Ectodermal cell (in vitro differentiated cells): ENCODE measurements at regions not wholly inside any gene's neighbourhood (a gene's known extent, or its start where the extent isn't known, plus 50 kb on each side); places are given as distances from the start of the nearest gene placed in this dataset.
A peak's percentile ranks its signal among the peaks of the same experiment; 100 is the strongest.
"Not testable (repeated sequence)": the region's sequence is repeated elsewhere in the genome, so short reads cannot be mapped to it uniquely, and the experiment has no call there.

Experiments
- H3K27ac ChIP-seq: 2 replicates; pipeline ENCODE4 v1.7.0; 2013; ENCODE audit warnings: mild to moderate bottlenecking, low read depth, low read length; ENCODE audit not compliant: insufficient read depth, poor library complexity, severe bottlenecking
- H3K27me3 ChIP-seq: 2 replicates; pipeline ENCODE4 v1.7.0; 2013; ENCODE audit warnings: mild to moderate bottlenecking, low read length; ENCODE audit not compliant: insufficient read depth, control insufficient read depth, poor library complexity, severe bottlenecking
- H3K36me3 ChIP-seq: one replicate; pipeline ENCODE4 v1.7.0; 2013; ENCODE audit warnings: low read length; ENCODE audit not compliant: control insufficient read depth, insufficient read depth
- H3K4me1 ChIP-seq: one replicate; pipeline ENCODE4 v1.7.0; 2013; ENCODE audit warnings: low read length; ENCODE audit not compliant: control insufficient read depth, insufficient read depth
- H3K4me3 ChIP-seq: 2 replicates; pipeline ENCODE4 v1.7.0; 2013; ENCODE audit warnings: low read depth, low read length, control low read depth; ENCODE audit not compliant: insufficient read depth
- H3K9me3 ChIP-seq: 2 replicates; pipeline ENCODE4 v1.7.0; 2013; ENCODE audit warnings: mild to moderate bottlenecking, low read length, moderate library complexity; ENCODE audit not compliant: control insufficient read depth
- WGBS, 2 experiments: methylation state at CpG; one replicate each; pipeline ENCODE4 v1.1.7; 2013; ENCODE audit warnings: missing lambda C conversion rate in 2 of 2; 5-methylcytosine and 5-hydroxymethylcytosine counted together

DNA sequence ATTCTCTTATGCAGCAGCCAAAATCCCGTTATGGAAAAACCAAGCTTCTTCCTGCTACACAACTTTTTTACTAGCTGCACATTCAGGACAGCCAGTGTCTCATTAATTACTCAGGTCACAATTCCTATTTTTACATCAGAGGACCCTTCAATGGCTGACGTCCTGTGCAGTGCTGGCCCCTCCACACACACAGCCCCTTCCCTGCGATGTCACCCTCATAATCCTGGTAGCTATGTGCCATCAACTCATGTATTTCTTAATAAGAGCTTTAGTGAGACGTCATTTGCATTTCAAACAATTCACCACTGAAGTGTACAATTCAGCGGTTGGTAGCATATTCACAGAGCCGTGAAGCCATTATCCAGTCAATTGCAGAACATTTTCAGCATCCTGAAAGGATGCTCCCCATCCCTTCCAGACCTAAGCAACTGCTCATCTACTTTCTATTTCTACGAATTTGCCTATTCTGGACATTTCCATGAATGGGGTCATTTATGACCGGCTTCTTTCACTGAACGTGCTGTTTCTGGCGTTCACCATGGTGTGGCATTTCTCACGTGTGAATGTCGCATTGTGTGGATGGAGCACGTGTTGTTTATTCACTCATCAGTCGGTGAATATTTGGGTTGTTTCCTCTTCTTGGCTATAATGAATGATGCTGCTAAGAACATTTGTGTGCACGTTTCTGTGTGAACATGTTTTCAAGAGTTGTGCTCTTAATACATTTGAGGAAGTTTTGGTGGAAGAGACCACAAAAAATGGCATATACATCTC, 126.0 kb downstream of the KCNJ12 start:
- H3K36me3 ChIP-seq, H3K4me1 ChIP-seq, H3K9me3 ChIP-seq, H3K27me3 ChIP-seq, H3K4me3 ChIP-seq, H3K27ac ChIP-seq: not testable (repeated sequence)
- WGBS, 2 experiments: 92 to 93% methylated on average over 15 of the region's 15 CpGs

DNA sequence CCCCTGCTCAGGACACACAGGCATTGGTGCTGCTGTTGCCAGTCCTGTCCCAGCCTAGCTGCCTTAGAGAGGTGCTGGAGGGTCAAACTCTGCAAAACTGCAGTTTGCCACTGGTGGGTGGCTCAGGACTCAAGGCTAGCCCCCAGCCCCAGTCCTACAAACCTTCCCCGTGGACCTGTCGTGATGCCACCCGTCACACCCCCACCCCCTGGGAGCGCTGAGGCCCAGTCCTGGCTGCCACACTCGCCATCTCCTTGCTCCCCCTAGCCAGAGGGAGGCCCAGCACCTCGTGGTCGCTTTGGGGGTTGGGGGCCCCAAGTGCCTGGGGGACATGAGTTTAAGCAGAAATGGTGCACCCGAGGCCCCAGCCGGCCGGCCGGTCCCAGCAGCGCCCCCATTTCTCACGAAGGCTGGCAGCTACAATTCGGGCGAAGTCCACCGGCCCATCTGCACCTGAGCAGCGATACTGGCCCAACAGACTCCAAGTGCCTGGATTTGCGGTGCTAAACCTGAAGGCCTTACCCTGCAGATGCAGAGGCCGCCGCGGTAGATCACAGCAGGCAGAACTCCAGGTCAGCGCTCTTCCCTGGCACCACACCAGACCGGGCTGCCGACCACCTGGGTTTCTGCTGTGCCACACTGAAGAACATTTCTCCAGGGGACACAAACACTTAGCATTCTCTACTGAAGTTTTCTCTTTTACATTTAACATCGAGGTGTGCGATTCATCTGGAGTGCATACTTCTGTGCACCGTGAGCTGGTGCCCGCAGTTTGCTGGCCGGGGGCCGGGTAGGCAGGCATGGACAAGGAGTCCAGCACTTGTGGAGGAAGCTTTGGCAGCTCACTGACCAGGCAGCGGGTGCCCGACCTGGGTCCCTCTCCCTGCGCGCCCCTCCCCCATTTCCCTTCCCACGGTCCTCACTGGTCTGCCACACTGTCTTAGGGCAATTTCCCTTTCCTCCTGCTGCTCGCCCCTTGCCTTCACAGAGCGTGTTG, 130.0 kb downstream of the KCNJ12 start:
- Histone ChIP-seq H3K4me1 (no peaks in the 10 kb centered on the region), H3K36me3 (no peaks in the 10 kb centered on the region), H3K4me3 (no peak overlapping the region), H3K9me3 (no peaks in the 10 kb centered on the region), H3K27ac (no peak overlapping the region), H3K27me3 (peaks cover 8% of the 10 kb centered on the region)
- 91 to 92% methylated on average over 37 of the region's 37 CpGs for WGBS, 2 experiments

DNA sequence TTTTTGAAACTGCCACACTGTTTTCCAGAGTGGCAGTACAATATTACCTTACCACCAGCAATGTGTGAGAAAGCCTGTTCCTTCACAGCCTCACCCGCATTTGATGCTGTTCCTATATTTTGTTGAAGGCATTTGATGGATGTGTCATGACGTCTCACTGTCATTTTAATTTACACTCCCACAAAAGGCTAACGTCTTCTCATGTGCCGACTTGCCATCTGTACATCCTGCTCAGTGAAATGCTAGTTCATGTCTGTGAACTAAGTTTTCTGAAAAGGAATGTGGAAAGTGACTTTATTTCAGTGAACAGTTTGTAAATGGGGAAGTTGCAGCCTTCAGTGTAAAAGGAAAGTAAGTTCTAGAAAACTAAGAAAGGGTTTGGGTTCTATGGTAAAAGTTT, 131.6 kb downstream of the KCNJ12 start:
- H3K4me1 ChIP-seq, H3K27ac ChIP-seq, H3K9me3 ChIP-seq, H3K4me3 ChIP-seq, H3K36me3 ChIP-seq: not testable (repeated sequence)
- whole genome bisulfite sequencing, 2 experiments: 83 to 93% methylated on average over 2 to 4 of the region's 4 CpGs
- H3K27me3 ChIP-seq: peaks cover 25% of the 10 kb centered on the region

DNA sequence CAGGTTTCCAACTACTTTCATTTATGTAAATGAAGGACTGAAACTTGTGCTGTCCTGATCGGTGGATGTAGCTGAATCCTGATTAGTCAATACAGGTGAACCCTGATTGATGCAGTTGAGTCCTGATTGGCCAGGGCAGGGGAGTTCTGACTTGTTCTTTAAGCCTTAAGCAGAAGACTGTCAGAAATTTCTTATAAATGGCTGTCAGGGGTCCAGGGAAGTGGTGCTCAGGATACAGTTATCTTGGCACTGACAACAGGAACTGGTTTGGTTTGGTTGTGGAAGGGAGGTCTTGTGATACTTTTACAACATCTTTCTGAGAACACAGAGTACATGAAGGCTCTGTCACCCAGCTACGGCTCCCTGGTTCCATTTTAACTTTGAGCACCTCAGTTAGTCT, 132.1 kb downstream of the KCNJ12 start:
- H3K4me1 ChIP-seq: no peaks in the 10 kb centered on the region
- 93 to 96% methylated on average over 2 of the region's 2 CpGs for WGBS, 2 experiments
- no peaks in the 10 kb centered on the region for H3K9me3 ChIP-seq
- no peak overlapping the region for H3K27ac ChIP-seq
- no peak overlapping the region for H3K4me3 ChIP-seq
- H3K27me3 ChIP-seq: peaks cover 26% of the 10 kb centered on the region
- H3K36me3 ChIP-seq: no peaks in the 10 kb centered on the region

DNA sequence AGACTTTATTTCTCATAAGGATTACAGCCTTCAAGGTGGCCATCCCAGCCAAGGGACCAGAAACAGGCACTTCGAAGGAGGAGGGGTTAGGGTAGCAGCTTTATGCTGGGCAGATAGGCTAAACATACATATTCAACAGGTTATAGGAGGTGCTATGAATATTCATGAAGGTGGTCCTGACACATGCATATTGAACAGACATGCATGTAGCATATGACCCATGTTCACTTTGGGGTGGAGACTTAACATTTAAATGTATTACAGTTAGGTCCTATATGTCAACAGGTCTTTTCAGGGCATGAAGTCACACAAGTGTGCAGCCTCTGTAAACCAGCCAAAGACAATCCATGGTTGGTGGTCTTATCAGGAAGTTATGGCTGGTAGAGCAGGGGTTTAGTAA, 133.2 kb downstream of the KCNJ12 start:
- not testable (repeated sequence) for H3K36me3 ChIP-seq, H3K4me3 ChIP-seq, H3K27ac ChIP-seq, H3K4me1 ChIP-seq, H3K9me3 ChIP-seq
- H3K27me3 ChIP-seq: peaks cover 26% of the 10 kb centered on the region
- 94 to 100% methylated on average over 1 of the region's 1 CpG for WGBS, 2 experiments

DNA sequence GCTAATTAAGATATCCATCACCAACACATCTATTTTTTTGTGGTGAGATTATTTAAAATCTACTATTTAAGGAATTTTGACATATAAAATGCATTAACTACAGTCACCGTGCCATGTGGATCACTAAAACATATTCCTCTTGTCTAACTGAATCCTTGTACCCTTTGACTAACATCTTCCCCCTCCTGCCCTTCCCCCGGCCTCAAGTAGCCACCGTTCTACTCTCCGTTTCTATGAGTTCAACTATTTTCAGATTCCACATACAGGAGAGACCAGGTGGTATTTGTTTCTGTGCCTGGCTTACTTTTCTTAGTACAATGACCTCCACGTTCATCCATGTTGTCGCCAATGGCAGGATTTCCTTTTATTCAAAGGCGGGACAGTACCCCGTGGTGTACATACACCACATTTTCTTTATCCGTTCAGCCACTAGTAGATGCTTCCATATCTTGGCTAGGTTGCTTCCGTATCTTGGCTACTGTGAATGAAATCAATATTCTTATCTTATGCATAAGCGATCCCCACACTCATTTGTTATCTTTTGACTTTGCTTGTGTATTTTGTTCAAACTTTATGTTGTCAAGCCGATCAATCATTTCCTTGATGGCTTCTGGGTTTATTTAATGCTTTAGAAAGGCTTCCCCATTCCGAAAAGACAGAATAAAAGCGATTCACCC, 134.7 kb downstream of the KCNJ12 start:
- H3K27ac ChIP-seq: no peak overlapping the region
- peaks cover 26% of the 10 kb centered on the region for H3K27me3 ChIP-seq
- 40 to 41% methylated on average over 14 of the region's 14 CpGs for WGBS, 2 experiments
- peak overlapping the region; percentile 46 for H3K4me3 ChIP-seq
- no peaks in the 10 kb centered on the region for H3K4me1 ChIP-seq
- H3K36me3 ChIP-seq: no peaks in the 10 kb centered on the region
- no peaks in the 10 kb centered on the region for H3K9me3 ChIP-seq

DNA sequence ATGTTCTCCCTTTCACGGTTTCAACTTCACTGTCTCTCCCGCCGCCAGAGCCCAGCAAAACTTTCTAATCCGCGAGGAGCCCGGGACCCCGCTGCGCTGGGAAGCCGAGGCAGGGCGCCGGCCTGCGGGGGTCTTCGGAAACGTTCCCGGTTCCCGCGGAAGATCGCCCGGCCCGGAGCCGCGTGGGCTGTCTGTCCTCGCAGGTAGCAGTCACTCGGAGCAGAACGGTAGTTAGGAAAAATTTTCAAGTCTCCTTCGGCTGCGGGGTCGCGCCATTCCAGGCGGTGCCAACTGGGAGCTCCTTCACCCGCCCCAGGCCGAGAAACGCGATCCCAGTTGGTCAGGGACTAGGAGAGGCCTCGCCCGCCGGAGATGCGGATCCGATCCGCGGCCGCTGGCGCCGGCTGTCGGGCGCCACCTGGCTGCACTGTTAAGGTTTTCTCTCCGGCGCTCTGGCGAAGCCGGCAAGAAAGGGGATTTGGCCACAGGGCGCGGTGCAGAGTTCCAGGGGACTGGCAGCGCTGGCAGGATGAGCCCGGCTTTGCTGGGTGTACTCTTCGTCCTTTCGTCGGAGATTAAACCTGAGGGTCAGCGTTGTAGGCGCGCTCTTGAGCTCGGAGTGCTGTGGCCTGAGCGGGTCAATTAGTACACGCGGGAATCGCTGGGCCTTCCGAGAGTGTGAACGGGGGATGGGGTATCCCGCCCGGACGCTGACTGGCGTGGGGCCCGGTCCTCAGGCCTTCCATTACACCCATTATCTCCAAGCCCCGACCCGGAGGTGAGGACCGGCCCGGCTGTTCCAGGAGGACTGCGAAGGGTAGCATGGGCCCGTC, 135.4 kb downstream of the KCNJ12 start:
- peaks cover 26% of the 10 kb centered on the region for H3K27me3 ChIP-seq
- H3K36me3 ChIP-seq: no peaks in the 10 kb centered on the region
- no peaks in the 10 kb centered on the region for H3K4me1 ChIP-seq
- peak overlapping the region; percentile 46 for H3K4me3 ChIP-seq
- no peak overlapping the region for H3K27ac ChIP-seq
- 10% methylated on average over 78 of the region's 78 CpGs for WGBS, 2 experiments
- H3K9me3 ChIP-seq: no peaks in the 10 kb centered on the region

DNA sequence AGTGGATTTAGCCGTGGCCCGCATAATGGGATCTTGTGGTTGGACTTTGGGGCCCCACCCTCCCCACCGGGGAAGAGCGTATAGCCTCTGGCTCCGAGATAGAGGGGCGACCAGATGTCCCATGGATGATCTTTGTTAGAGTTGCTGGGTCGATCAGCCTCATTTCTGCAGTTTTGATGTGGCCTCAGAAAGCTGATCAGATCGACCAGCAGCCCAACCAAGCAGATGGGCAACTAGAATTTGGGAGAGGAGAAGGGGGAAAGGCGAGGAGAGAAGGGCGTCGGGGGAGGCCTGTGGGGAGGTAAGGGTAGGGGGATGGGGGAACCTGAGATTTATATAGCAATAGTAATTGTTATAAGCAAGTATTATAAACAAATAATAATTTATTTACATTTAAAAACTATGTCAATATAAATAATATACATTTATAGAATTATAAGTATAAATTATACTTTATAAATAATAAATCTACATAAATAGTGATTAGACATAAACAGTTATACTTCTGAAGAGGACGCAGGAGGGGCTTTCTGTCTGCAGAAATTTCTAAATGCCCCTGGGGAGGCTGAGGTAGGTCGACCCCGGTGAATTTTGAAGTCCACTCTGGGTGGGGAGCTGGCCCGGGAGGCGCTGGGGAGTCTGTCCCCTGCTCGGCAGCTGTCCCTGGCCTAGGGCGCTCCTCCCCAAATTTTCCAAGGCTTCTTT, 136.3 kb downstream of the KCNJ12 start:
- H3K4me3 ChIP-seq: no peak overlapping the region
- no peaks in the 10 kb centered on the region for H3K36me3 ChIP-seq
- H3K27ac ChIP-seq: no peak overlapping the region

DNA sequence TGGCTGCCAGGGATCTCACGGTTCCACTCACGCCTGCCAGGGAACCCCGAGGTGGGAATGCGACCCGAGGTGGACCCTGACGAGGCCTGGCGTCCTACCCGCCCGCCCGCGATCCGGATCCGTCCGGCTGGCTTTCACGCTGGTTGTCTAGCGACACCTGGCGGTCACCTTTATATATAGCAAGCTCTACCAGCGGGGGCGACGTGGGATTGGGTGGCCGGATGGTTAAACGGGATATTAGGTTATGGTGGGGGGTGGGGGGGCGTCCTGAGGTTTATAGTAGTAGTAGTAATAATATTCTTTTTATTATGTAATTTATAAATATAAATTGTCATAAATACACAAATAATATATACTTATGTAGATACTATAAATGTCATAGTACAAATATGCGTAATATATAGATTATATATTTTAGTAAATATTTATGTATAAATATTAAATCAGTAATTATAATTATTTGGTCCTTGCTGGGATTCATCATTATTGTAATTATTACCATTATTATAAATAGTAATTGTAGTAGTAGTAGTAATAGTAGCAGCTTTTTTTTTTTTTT, 136.9 kb downstream of the KCNJ12 start:
- 1 to 3% methylated on average over 17 to 21 of the region's 24 CpGs for WGBS, 2 experiments
- Histone ChIP-seq H3K27ac (no peak overlapping the region), H3K9me3 (no peaks in the 10 kb centered on the region), H3K36me3 (no peaks in the 10 kb centered on the region), H3K4me3 (no peak overlapping the region), H3K27me3 (peaks cover 26% of the 10 kb centered on the region), H3K4me1 (no peaks in the 10 kb centered on the region)

More for the DNA sequence above, 136.3 kb downstream of the KCNJ12 start:
- Histone ChIP-seq H3K27me3 (peaks cover 26% of the 10 kb centered on the region), H3K4me1 (no peaks in the 10 kb centered on the region), H3K9me3 (no peaks in the 10 kb centered on the region)
- WGBS, 2 experiments: 66 to 73% methylated on average over 15 to 18 of the region's 18 CpGs
